Heart right ventricle (tissue), 16 donors: ENCODE measurements at regions not wholly inside any gene's neighbourhood (a gene's known extent, or its start where the extent isn't known, plus 50 kb on each side); places are given as distances from the start of the nearest gene placed in this dataset.

ENCODE experiments used
- ATAC-seq, 8 donors: fragments of 200-7000 bp; cut with Tn5 transposase; one replicate each; pipeline ENCODE4 v1.9.1; 2020; ENCODE audit warnings: mild to moderate bottlenecking in 8 of 8, moderate library complexity in 8 of 8, moderate number of reproducible peaks in 1 of 8
- DNase-seq, 2 donors: peaks; one replicate each; pipeline ENCODE4 v3.0.0-alpha.2; 2020
- H3K27ac ChIP-seq, 10 donors: fragments of 200-600 bp; sonication (generic) in 2 of 10; one replicate each; pipeline versions ENCODE4 v1.5.0 to v1.8.0; 2020 to 2022; ENCODE audit warnings: mild to moderate bottlenecking in 3 of 10
- H3K27me3 ChIP-seq, 7 donors: fragments of 200-600 bp; one replicate each; pipeline ENCODE4 v1.8.0; 2021 to 2022; ENCODE audit warnings: mild to moderate bottlenecking in 2 of 7
- H3K36me3 ChIP-seq, 9 donors: fragments of 200-600 bp; sonication (generic) in 1 of 9; one replicate each; pipeline versions ENCODE4 v1.5.0 to v1.8.0; 2020 to 2022; ENCODE audit warnings: mild to moderate bottlenecking in 2 of 9
- H3K4me1 ChIP-seq, 9 donors: fragments of 200-600 bp; sonication (generic) in 1 of 9; one replicate each; pipeline versions ENCODE4 v1.5.0 to v1.8.0; 2020 to 2022; ENCODE audit warnings: mild to moderate bottlenecking in 4 of 9
- H3K4me3 ChIP-seq, 10 donors: fragments of 200-600 bp; sonication (generic) in 2 of 10; one replicate each; pipeline versions ENCODE4 v1.5.0 to v1.8.0; 2020 to 2022; ENCODE audit warnings: mild to moderate bottlenecking in 7 of 10, moderate library complexity in 2 of 10
- H3K9me3 ChIP-seq, 11 donors: fragments of 200-600 bp in 10 of 11; sonication (generic) in 2 of 11; one replicate each; pipeline versions ENCODE4 v1.5.0 to v1.8.0; 2013 to 2022; ENCODE audit warnings: mild to moderate bottlenecking in 2 of 11, control low read depth in 1 of 11, moderate library complexity in 1 of 11
- WGBS, 2 donors: extraction: QIAGEN DNeasy Blood & Tissue Kit; methylation state at CpG; one replicate each; pipeline ENCODE4 v1.1.7; 2013; ENCODE audit warnings: inconsistent platforms in 1 of 2; 5-methylcytosine and 5-hydroxymethylcytosine counted together
- intact Hi-C, 10 donors: fragments of 100-400 bp; cut with DNase I; formaldehyde crosslinking; loops; one replicate each; pipeline versions ENCODE4 v1.11.1 to v1.14.2; 2022
- TF ChIP-seq, protein P1 (sequence below), 9 donors: fragments of 200-600 bp; sonication (generic) in 2 of 9; IDR thresholded peaks; one replicate each; pipeline versions ENCODE4 v1.5.0 to v1.8.0; 2021 to 2022; ENCODE audit warnings: antibody characterized with exemption in 9 of 9, mild to moderate bottlenecking in 5 of 9, moderate library complexity in 1 of 9
- donor health status: Arrhythmogenic right ventricular cardiomyopathy.
- donor health status: ischemic (EF 13 %, LVEDD 7.1; RV severe dilation, severe dysfunction).
- donor health status: healthy with polysubstance abuse.
- donor health status: DM: no; HTN: yes; CAD: no.
- donor health status: DM: no; HTN: no; CAD: no.
- donor health status: ischemic (EF 25% LVEDD 6.9; RV normal size, moderate dysfunction).
- donor health status: ischemic (EF 25% LVEDD 5.7; RV mildly dilated, moderate dysfunction).
- donor health status: healthy.
- donor health status: DM: yes; HTN: yes; CAD: no.
- donor health status: Ischemic cardiomyopathy.
- donor health status: ischemic (EF 35%, LVEDD 5.7; RV mildly dilated, moderate dysfunction).
- donor health status: nonischemic (EF 11% LVEDD 7.7; RV severe dilation, severe dysfunction).
- donor health status: DM: yes; HTN: yes; CAD: no.
- donor health status: PGD.
- donor health status: ischemic (EF 29% LVEDD 5.4; RV normal size, mild dysfunction).
- donor health status: nonischemic (EF 23%, LVEDD 6.1; RV moderate dilation, normal function).

DNA sequence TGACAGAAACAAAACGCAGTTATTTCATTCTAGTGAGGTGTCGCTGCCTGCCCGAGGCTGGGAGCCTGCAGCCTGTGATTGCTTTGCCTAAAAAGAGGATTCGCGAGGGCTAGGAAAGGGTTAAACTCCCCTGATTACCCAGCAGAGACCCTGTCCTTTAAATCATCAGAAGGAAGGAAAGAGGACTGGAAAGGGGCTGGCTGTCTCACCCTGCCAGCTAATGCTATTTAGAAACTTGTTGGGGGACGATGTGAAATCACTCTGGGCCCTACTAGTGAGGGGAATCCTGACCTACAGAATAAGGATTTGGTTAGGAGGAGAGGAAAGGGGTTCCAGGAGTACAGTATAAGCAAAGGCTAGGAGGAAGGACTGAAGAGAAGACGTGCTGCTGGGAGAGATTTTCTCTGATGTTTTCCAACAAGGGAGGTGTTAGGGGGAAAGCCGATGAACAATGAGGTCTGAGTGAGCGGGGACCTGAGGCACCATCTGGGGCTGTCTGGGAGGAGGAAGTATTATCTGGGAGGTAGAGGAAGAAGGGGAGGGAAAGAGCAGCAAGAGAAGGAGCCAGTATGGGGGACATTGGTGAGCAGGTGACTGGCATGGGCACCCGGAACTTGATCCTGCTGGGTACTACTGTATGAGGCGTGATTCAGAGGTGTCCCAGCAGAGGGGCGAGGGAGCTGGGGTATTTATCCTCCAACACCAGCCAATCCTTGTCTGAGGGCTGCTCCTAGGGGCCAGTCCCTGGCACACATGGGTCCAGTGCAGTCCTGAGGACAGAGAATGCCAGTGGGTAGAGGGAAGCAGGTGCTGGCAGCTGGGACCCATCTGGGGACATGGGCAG, 55.7 kb upstream of the PTPRS start:
- DNase-seq (no peak), ATAC-seq (no peak)
- peaks cover 0 to 6% (median 0%) of the 10 kb centered on the region in 11 donors for H3K9me3 ChIP-seq
- peaks cover 6 to 95% (median 79%) of the 10 kb centered on the region in 7 donors for H3K27me3 ChIP-seq
- WGBS, 2 donors, result 13 to 19% methylated on average over 12 of the region's 12 CpGs
- no peak overlapping the region for H3K4me3 ChIP-seq
- TF ChIP-seq, protein P1, sequence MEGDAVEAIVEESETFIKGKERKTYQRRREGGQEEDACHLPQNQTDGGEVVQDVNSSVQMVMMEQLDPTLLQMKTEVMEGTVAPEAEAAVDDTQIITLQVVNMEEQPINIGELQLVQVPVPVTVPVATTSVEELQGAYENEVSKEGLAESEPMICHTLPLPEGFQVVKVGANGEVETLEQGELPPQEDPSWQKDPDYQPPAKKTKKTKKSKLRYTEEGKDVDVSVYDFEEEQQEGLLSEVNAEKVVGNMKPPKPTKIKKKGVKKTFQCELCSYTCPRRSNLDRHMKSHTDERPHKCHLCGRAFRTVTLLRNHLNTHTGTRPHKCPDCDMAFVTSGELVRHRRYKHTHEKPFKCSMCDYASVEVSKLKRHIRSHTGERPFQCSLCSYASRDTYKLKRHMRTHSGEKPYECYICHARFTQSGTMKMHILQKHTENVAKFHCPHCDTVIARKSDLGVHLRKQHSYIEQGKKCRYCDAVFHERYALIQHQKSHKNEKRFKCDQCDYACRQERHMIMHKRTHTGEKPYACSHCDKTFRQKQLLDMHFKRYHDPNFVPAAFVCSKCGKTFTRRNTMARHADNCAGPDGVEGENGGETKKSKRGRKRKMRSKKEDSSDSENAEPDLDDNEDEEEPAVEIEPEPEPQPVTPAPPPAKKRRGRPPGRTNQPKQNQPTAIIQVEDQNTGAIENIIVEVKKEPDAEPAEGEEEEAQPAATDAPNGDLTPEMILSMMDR (IDR thresholded peaks at IDR 0.05), result no peak
- intact Hi-C loops, result no loop called here
- no peak overlapping the region for H3K27ac ChIP-seq
- H3K36me3 ChIP-seq, result no peaks in the 10 kb centered on the region
- H3K4me1 ChIP-seq, result peaks cover 0 to 4% (median 0%) of the 10 kb centered on the region in 9 donors

DNA sequence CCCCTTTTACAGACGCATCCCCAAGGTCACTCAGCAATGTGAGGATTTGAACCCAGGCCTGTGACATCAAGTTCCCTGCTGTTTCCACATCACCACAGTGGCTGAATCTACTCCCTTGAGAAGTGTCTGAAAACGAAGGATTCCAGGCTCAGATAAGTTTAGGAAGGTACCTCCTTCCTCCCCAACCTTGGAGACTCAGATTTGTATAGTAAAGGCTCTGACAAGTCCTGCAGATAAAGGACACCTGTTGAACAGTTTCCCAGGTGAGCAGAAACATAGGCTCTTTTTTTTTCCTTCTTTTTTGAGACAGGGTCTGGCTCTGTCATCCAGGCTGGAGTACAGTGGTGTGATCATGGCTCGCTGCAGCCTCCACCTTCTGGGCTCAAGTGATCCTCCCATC, 56.4 kb upstream of the PTPRS start:
- intact Hi-C loops, result no loop called here
- Histone ChIP-seq H3K27me3 (peaks cover 6 to 91% (median 73%) of the 10 kb centered on the region in 7 donors), H3K4me3 (no peak overlapping the region), H3K27ac (no peak overlapping the region), H3K36me3 (no peaks in the 10 kb centered on the region), H3K9me3 (peaks cover 0 to 6% (median 0%) of the 10 kb centered on the region in 11 donors), H3K4me1 (peaks cover 0 to 4% (median 0%) of the 10 kb centered on the region in 9 donors)
- ATAC-seq (no peak), DNase-seq (no peak)
- TF ChIP-seq, protein P1 (IDR thresholded peaks at IDR 0.05), result no peak
- 60 to 61% methylated on average over 3 of the region's 3 CpGs for WGBS, 2 donors

GRCh38 chr19:5397804-5398692, 57.2 kb upstream of the ZNRF4 start:
- DNase-seq (no peak), ATAC-seq (no peak)
- Histone ChIP-seq H3K36me3 (no peaks in the 10 kb centered on the region), H3K4me3 (no peak overlapping the region), H3K27me3 (peaks cover 6 to 80% (median 62%) of the 10 kb centered on the region in 7 donors), H3K4me1 (peaks cover 0 to 4% (median 0%) of the 10 kb centered on the region in 9 donors), H3K27ac (no peak overlapping the region), H3K9me3 (peaks cover 0 to 6% (median 0%) of the 10 kb centered on the region in 11 donors)
- WGBS, 2 donors, result 2 to 5% methylated on average over 18 of the region's 18 CpGs
- TF ChIP-seq, protein P1 (IDR thresholded peaks at IDR 0.05), result no peak
- intact Hi-C loops, result no loop called here

- peaks cover 6 to 74% (median 56%) of the 10 kb centered on the region in 7 donors for H3K27me3 ChIP-seq
- no peak overlapping the region for H3K27ac ChIP-seq
- peaks cover 0 to 6% (median 0%) of the 10 kb centered on the region in 11 donors for H3K9me3 ChIP-seq
- TF ChIP-seq, protein P1 (IDR thresholded peaks at IDR 0.05), result no peak
- ATAC-seq (no peak), DNase-seq (no peak)
- peaks cover 0 to under 1% (median 0%) of the 10 kb centered on the region in 9 donors for H3K4me1 ChIP-seq
- H3K36me3 ChIP-seq, result no peaks in the 10 kb centered on the region
- WGBS, 2 donors, result 62 to 70% methylated on average over 3 of the region's 3 CpGs
- no peak overlapping the region for H3K4me3 ChIP-seq
- intact Hi-C loops, result no loop called here
Measured at GRCh38 chr19:5398693-5399057, 56.5 kb upstream of the ZNRF4 start.
